ENCODE measurements at regions not wholly inside any gene's neighbourhood (a gene's known extent, or its start where the extent isn't known, plus 50 kb on each side); places are given as distances from the start of the nearest gene placed in this dataset.
"Not testable (repeated sequence)": the region's sequence is repeated elsewhere in the genome, so short reads cannot be mapped to it uniquely, and the experiment has no call there.

GRCh38 chr2:39996653-39997080 is 217.6 kb upstream of the THUMPD2 start:
- peak; percentile 65 for DNase-seq (ENCODE audit: low spot score)

GRCh38 chr2:39995005-39995737 is 216.1 kb upstream of the THUMPD2 start:
- DNase-seq (ENCODE audit: low spot score): no peak

GRCh38 chr2:39994151-39994550 is 215.1 kb upstream of the THUMPD2 start:
- DNase-seq (ENCODE audit: low spot score): no peak

GRCh38 chr2:39991298-39991697 is 212.2 kb upstream of the THUMPD2 start:
- DNase-seq (ENCODE audit: low spot score): no peak

GRCh38 chr2:39990335-39990900 is 211.4 kb upstream of the THUMPD2 start:
- DNase-seq (ENCODE audit: low spot score): no peak

GRCh38 chr2:39989888-39990287 is 210.8 kb upstream of the THUMPD2 start:
- no peak for DNase-seq (ENCODE audit: low spot score)

- DNase-seq (ENCODE audit: low spot score): no peak
Measured at GRCh38 chr2:39981883-39982311, 202.8 kb upstream of the THUMPD2 start.

GRCh38 chr2:39975476-39976020 is 196.5 kb upstream of the THUMPD2 start:
- DNase-seq (ENCODE audit: low spot score): no peak

GRCh38 chr2:39968037-39968436 is 189.0 kb upstream of the THUMPD2 start:
- DNase-seq (ENCODE audit: low spot score): no peak

GRCh38 chr2:39960681-39961080 is 181.6 kb upstream of the THUMPD2 start:
- DNase-seq (ENCODE audit: low spot score): not testable (repeated sequence)

- DNase-seq (ENCODE audit: low spot score): no peak
Measured at GRCh38 chr2:39954346-39954745, 175.3 kb upstream of the THUMPD2 start.

GRCh38 chr2:39949131-39949530 is 170.1 kb upstream of the THUMPD2 start:
- DNase-seq (ENCODE audit: low spot score): no peak

- DNase-seq (ENCODE audit: low spot score): no peak
Measured at GRCh38 chr2:39948016-39948719, 169.1 kb upstream of the THUMPD2 start.

GRCh38 chr2:39947294-39948015 is 168.4 kb upstream of the THUMPD2 start:
- DNase-seq (ENCODE audit: low spot score): no peak

GRCh38 chr2:39942950-39943349 is 163.9 kb upstream of the THUMPD2 start:
- DNase-seq (ENCODE audit: low spot score): no peak

- DNase-seq (ENCODE audit: low spot score): no peak
Measured at GRCh38 chr2:39938035-39938835, 159.2 kb upstream of the THUMPD2 start.

- no peak for DNase-seq (ENCODE audit: low spot score)
Measured at GRCh38 chr2:39937621-39938020, 158.6 kb upstream of the THUMPD2 start.

- no peak for DNase-seq (ENCODE audit: low spot score)
Measured at GRCh38 chr2:39934851-39935250, 155.8 kb upstream of the THUMPD2 start.

GRCh38 chr2:39933196-39933595 is 154.1 kb upstream of the THUMPD2 start:
- DNase-seq (ENCODE audit: low spot score): no peak

- DNase-seq (ENCODE audit: low spot score): no peak
Measured at GRCh38 chr2:39932198-39932597, 153.1 kb upstream of the THUMPD2 start.

GRCh38 chr2:39930175-39930917 is 151.3 kb upstream of the THUMPD2 start:
- no peak for DNase-seq (ENCODE audit: low spot score)
